ENCODE measurements at regions not wholly inside any gene's neighbourhood (a gene's known extent, or its start where the extent isn't known, plus 50 kb on each side); places are given as distances from the start of the nearest gene placed in this dataset.

DNA sequence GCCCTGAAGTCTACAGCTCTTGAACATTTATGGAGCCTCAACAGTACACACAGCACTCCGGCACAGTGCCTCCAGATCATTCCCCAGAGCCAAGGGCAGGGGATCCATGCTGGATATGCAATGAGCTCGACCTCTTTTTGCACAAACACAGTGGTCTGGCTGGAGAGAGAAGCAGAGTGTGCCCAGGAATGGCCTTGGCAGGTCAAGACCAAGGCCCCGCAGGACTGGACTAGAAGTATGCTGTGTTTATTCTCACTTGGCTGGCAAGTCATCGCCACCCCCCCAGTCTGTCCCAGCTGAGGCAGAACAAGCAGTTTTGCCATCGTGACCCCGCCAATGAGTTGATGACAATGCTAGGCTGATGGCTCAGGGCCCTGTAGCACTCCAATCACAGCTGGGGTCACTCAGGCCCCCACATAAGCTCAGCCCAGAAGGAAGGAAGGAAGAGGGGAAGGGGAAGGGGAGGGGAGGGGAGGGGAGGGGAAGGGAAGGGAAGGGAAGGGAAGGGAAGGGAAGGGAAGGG lies 212.1 kb downstream of the TTC32 start:
- DNase-seq (ENCODE audit: low read depth) = no peak
- no peak overlapping the region for H3K4me3 ChIP-seq (ENCODE audit: low read length)
- TF ChIP-seq, protein P1, sequence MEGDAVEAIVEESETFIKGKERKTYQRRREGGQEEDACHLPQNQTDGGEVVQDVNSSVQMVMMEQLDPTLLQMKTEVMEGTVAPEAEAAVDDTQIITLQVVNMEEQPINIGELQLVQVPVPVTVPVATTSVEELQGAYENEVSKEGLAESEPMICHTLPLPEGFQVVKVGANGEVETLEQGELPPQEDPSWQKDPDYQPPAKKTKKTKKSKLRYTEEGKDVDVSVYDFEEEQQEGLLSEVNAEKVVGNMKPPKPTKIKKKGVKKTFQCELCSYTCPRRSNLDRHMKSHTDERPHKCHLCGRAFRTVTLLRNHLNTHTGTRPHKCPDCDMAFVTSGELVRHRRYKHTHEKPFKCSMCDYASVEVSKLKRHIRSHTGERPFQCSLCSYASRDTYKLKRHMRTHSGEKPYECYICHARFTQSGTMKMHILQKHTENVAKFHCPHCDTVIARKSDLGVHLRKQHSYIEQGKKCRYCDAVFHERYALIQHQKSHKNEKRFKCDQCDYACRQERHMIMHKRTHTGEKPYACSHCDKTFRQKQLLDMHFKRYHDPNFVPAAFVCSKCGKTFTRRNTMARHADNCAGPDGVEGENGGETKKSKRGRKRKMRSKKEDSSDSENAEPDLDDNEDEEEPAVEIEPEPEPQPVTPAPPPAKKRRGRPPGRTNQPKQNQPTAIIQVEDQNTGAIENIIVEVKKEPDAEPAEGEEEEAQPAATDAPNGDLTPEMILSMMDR (conservative IDR thresholded peaks at IDR 0.05; ENCODE audit: low read length) = no peak

DNA sequence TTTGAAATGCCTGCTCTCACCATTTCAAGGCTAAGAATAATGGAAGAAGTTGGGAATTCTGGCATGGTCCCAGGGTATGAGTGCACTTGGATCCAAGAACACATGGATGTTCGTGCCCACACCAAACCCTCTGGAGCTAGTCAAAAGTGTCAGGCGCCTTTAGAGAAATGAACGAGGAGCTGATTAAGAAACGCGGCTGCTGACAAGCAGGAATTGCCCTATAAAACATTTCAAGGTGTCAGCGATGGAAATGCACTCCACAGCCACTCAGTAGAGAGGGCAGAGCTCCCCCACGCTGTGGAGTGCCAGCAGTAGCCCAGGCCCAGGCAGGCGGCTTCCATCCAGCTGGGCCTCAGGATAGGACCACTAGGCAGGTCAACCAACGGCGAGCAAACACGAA lies 213.7 kb downstream of the TTC32 start:
- TF ChIP-seq, protein P1 (conservative IDR thresholded peaks at IDR 0.05; ENCODE audit: low read length) = no peak
- DNase-seq (ENCODE audit: low read depth) = peak; percentile 13

DNA sequence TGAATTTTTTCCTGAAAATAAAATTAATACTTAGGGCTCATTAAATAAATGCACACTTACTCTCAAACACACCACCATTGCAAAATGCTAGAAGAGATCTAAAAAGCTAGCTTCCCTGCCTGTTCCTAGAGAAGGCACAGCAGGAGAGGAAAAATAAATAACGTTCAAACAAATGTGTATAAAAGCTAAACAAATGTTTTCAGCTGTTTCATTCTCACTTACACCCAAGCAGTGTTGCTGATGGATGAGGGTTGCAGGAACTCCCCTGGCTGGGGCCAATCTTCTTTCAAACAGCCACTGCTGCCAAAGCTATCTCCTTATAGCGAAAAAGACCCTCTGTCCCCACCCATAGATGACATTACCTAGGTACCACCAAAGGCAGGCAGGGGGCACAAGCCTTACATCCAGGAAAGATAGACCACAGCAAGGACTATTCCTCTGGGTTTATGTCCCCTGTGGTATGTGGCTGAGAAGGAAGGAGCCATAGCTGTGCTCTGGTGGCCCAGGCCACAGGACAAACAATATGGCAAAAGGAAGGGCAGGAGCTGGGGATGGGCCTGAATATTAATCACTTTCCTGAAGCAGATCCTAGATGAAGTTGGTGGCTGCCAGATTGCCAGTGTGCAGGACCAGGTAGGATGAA lies 214.6 kb downstream of the TTC32 start:
- TF ChIP-seq, protein P1 (conservative IDR thresholded peaks at IDR 0.05; ENCODE audit: low read length) = no peak
- DNase-seq (ENCODE audit: low read depth) = no peak
- no peak overlapping the region for H3K4me3 ChIP-seq (ENCODE audit: low read length)

More for the DNA sequence above, 213.7 kb downstream of the TTC32 start:
- H3K4me3 ChIP-seq (ENCODE audit: low read length) = no peak overlapping the region

DNA sequence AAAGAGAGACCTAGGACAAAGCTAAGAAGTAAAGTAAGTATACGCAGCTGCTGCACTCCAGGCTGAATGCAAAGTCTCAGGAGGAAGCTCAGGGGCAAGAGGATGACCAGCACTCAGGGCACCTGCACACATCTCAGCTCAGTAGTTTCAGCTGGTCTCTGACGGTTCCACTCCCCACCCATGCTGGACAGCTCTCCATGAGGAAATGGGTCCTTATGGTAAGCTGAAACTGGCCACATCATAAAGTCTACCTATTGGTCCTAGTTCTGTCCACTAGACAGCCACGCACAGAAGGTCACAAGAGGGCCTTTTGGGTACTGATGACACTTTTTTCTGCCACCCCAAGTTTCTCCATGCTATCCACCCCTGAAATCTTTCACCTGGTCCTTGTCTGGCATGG lies 215.3 kb downstream of the TTC32 start:
- no peak for DNase-seq (ENCODE audit: low read depth)
- no peak overlapping the region for H3K4me3 ChIP-seq (ENCODE audit: low read length)
- TF ChIP-seq, protein P1 (conservative IDR thresholded peaks at IDR 0.05; ENCODE audit: low read length) = no peak

DNA sequence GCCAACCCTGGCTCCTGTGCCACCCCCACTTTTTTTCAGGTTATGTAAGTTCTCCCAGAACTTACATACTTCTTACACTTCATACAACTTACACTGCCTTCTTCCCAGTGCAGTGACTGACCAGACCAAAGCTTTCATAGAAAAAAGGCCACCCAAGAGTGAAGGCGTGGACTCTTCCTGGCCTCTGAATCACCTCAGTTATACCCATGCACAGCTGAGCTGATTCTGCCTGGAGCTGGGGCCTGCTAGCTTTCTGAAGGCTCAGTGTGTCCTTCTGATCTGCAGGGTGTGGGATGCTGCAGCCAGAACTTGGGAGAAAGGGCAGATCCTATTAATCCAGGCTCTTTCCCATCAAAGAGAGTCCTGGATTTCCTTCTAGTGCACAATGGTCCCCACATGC lies 216.1 kb downstream of the TTC32 start:
- peak; percentile 14 for DNase-seq (ENCODE audit: low read depth)
- TF ChIP-seq, protein P1 (conservative IDR thresholded peaks at IDR 0.05; ENCODE audit: low read length) = no peak
- H3K4me3 ChIP-seq (ENCODE audit: low read length) = no peak overlapping the region

DNA sequence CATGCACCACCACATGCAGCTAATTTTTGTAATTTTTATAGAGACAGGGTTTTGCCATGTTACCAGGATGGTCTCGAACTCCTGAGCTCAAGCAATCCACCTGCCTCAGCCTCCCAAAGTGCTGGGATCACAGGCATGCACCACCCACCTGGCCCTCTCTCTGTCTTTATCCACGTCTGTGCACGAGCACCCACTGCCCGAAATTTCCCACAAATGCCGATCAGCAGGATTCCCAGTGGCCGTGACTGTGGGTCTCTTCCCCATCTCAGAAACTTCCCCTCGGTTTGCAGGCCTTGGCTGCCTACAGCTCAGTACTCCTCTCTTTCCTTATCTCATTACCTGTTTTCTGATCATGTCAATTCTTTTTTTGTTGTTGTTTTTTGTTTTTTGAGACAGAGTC lies 217.3 kb downstream of the TTC32 start:
- no peak for DNase-seq (ENCODE audit: low read depth)
- TF ChIP-seq, protein P1 (conservative IDR thresholded peaks at IDR 0.05; ENCODE audit: low read length) = no peak

DNA sequence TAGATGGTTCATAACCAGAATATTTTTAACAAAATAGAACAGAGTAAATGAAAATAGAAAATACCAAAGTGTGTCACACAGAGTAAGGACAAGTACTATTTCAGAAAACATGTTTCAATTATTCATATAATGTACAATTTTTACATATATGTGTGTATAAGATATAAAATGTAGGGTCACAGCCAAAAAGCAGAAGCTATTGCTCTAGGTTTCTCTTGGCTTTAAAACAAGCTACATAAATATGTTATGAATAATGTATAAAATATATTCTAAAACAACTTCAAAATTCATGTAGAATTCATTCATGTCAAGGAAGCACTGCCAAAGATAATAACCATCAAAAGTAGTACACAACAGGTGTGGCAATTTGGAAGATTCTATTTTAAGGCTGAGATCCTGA lies 218.2 kb downstream of the TTC32 start:
- H3K4me3 ChIP-seq (ENCODE audit: low read length) = no peak overlapping the region
- TF ChIP-seq, protein P1 (conservative IDR thresholded peaks at IDR 0.05; ENCODE audit: low read length) = no peak
- DNase-seq (ENCODE audit: low read depth) = no peak

More for the DNA sequence above, 217.3 kb downstream of the TTC32 start:
- no peak overlapping the region for H3K4me3 ChIP-seq (ENCODE audit: low read length)
